ENCODE measurements at regions not wholly inside any gene's neighbourhood (a gene's known extent, or its start where the extent isn't known, plus 50 kb on each side); places are given as distances from the start of the nearest gene placed in this dataset.

GRCh38 chr5:106940986-106941385 is 729.8 kb downstream of the EFNA5 start:
- Histone ChIP-seq H3K4me1 (ENCODE audit: control insufficient read depth, extremely low read depth, insufficient read depth, low read length) (no peaks in the 10 kb centered on the region), H3K27ac (ENCODE audit: control insufficient read depth, insufficient read depth, low read length) (no peak overlapping the region), H3K4me3 (ENCODE audit: control insufficient read depth in 2 of 3, extremely low read depth in 1 of 3, insufficient read depth in 2 of 3, low read depth in 1 of 3, low read length in 3 of 3) (no peak overlapping the region), H3K4me2 (ENCODE audit: control insufficient read depth, extremely low read depth, insufficient read depth, low read depth, low read length) (no peak overlapping the region), H3K9me3 (ENCODE audit: control insufficient read depth, low read depth, low read length) (no peaks in the 10 kb centered on the region), H3K27me3 (ENCODE audit: control insufficient read depth, extremely low read depth, insufficient read depth, low read length) (no peaks in the 10 kb centered on the region), H3K79me2 (ENCODE audit: control insufficient read depth, insufficient read depth, low read length) (no peaks in the 10 kb centered on the region), H3K36me3 (ENCODE audit: control insufficient read depth in 2 of 2, extremely low read depth in 1 of 2, insufficient read depth in 2 of 2, low read length in 2 of 2) (no peaks in the 10 kb centered on the region), H4K20me1 (ENCODE audit: control insufficient read depth, extremely low read depth, insufficient read depth, low read length) (no peaks in the 10 kb centered on the region), H3K9me1 (ENCODE audit: control insufficient read depth, extremely low read depth, insufficient read depth, low read length) (no peaks in the 10 kb centered on the region), H2AFZ (ENCODE audit: control insufficient read depth, low read length) (no peak overlapping the region), H3K9ac (ENCODE audit: control insufficient read depth, extremely low read depth, insufficient read depth, low read length) (no peak overlapping the region)
- no peak for TF ChIP-seq CTCF (optimal IDR thresholded peaks at IDR 0.05 in 1 of 3, IDR thresholded peaks at IDR 0.05 in 1 of 3, conservative IDR thresholded peaks at IDR 0.05 in 1 of 3; ENCODE audit: extremely low read depth in 1 of 3, insufficient read depth in 2 of 3, low read length in 3 of 3)
- no peak for TF ChIP-seq EZH2 (IDR thresholded peaks at IDR 0.05; ENCODE audit: low read length)
- FAIRE-seq (no peak), DNase-seq (ENCODE audit: low read depth, low spot score) (no peak)
- dilution Hi-C loops (cut with MboI; ENCODE audit: extremely low pct_ligation_motif_present, low sequenced_read_pairs) = no loop called here

- dilution Hi-C loops (cut with MboI; ENCODE audit: extremely low pct_ligation_motif_present, low sequenced_read_pairs) = no loop called here
- no peak for FAIRE-seq
- Histone ChIP-seq H3K4me3 (ENCODE audit: control insufficient read depth in 2 of 3, extremely low read depth in 1 of 3, insufficient read depth in 2 of 3, low read depth in 1 of 3, low read length in 3 of 3) (no peak overlapping the region), H3K27ac (ENCODE audit: control insufficient read depth, insufficient read depth, low read length) (no peak overlapping the region), H3K9me3 (ENCODE audit: control insufficient read depth, low read depth, low read length) (no peaks in the 10 kb centered on the region), H3K79me2 (ENCODE audit: control insufficient read depth, insufficient read depth, low read length) (no peaks in the 10 kb centered on the region), H3K36me3 (ENCODE audit: control insufficient read depth in 2 of 2, extremely low read depth in 1 of 2, insufficient read depth in 2 of 2, low read length in 2 of 2) (no peaks in the 10 kb centered on the region), H3K9ac (ENCODE audit: control insufficient read depth, extremely low read depth, insufficient read depth, low read length) (no peak overlapping the region), H3K9me1 (ENCODE audit: control insufficient read depth, extremely low read depth, insufficient read depth, low read length) (no peaks in the 10 kb centered on the region), H2AFZ (ENCODE audit: control insufficient read depth, low read length) (no peak overlapping the region), H3K4me2 (ENCODE audit: control insufficient read depth, extremely low read depth, insufficient read depth, low read depth, low read length) (no peak overlapping the region), H3K27me3 (ENCODE audit: control insufficient read depth, extremely low read depth, insufficient read depth, low read length) (no peaks in the 10 kb centered on the region), H4K20me1 (ENCODE audit: control insufficient read depth, extremely low read depth, insufficient read depth, low read length) (no peaks in the 10 kb centered on the region), H3K4me1 (ENCODE audit: control insufficient read depth, extremely low read depth, insufficient read depth, low read length) (no peaks in the 10 kb centered on the region)
- no peak for DNase-seq (ENCODE audit: low read depth, low spot score)
- TF ChIP-seq EZH2 (IDR thresholded peaks at IDR 0.05; ENCODE audit: low read length) (no peak), CTCF (optimal IDR thresholded peaks at IDR 0.05 in 1 of 3, IDR thresholded peaks at IDR 0.05 in 1 of 3, conservative IDR thresholded peaks at IDR 0.05 in 1 of 3; ENCODE audit: extremely low read depth in 1 of 3, insufficient read depth in 2 of 3, low read length in 3 of 3) (no peak)
These were observed 730.4 kb downstream of the EFNA5 start for GRCh38 chr5:106940301-106940846.
